Left forelimb (tissue), 1 donor: ENCODE measurements at regions not wholly inside any gene's neighbourhood (a gene's known extent, or its start where the extent isn't known, plus 50 kb on each side); places are given as distances from the start of the nearest gene placed in this dataset.

Source experiments
- DNase-seq: peaks from one replicate; pipeline ENCODE4 v3.0.0-alpha.2; 2018; ENCODE audit warnings: low spot score

DNA sequence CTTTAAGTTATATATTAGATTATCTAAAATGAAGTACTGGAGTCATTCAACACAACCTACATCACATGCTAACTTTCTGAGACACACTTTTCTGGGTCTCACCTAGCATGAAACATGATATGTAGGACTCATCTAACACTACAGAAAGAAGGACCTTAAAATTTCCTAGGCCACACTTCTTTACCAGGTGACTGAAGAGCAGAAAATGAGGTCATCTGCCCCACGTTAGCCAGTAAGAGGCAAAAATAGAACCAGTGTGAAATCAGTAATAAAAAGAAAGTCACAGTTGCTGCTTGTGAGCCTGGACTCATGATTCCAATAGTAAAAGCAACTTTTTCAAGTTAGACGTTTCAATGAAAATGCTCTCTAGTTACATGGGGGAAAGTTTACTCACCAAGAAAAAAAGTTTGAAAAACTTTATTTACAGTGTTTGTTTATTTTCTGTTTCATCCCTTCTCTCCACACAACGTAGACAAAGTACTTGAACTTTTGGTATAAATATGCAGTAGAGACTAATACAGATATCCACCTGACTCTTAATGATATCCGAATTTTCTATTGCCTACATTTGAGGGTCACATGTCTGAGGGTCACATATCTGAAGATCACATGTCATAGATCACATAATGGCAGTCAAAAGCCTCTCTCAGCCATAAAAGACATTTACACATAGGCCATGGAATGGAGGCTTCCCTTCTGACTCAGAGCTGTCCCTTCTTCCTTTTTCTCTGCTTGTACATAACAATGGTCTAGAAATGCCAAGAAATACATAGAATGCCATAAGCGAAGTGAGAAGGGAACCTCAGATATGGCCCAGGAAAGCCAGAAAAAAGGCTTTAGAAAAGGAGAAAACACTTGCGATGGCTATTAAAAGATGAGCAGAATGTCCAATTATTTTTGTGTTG is 362.9 kb downstream of the ZEB2 start:
- DNase-seq: no peak

DNA sequence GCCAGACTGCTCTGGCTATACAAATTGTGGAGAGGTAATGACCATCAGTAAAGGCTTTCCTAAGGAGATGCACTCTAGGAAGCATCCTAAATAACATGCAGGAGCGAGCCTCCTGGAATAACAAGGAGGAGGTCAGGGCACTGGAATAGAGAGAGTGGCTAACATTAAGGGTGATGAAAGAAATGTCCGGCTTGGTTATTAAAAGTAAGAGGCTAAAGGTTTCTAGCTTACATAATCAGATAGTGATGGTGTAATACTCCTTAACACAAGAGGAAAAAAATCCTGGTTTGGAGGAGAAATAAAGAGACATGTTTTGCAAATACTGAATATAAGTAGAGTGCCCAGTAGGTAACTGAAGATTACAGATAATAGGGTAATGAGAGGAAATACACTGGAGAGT is 365.7 kb downstream of the ZEB2 start:
- DNase-seq: no peak

DNA sequence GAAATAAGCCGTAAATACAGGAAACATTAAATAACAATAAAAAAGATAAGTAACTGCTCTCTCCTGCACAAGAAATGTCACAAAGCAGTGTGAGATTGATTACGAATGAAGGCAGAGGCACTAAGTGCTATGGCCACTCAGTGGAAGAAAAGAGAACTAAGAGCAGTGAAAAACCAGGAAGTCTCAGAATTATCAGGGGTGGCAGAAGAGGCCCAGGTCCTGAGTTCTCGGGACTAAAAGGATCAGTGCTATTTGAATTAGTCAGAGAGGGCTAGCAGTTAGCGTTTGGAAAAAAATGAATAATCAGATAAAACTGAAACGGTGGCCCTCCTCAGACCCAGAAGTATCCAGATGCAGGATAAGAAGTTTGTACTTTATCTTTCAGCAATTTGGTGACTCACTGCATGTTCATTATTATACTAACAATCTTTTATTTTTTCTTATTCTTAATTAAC is 367.1 kb downstream of the ZEB2 start:
- no peak for DNase-seq

DNA sequence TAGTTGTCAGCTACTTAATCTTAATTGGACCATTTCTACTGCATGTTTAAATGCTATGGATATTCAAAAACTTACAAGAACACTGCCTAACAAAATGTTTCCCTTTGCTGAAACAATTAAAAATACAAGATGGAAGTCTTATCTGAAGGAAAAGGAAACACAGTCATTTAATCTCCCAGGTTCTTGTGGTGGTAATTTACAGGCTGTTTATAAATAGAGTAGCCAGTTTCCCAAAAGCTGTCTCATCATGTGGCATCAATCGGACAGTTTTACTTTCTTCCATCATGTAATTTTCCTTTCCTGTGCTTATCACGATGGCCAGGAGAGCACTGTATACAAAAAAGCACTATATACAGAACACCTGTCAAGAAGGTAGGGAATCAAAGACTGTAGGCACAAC is 368.1 kb downstream of the ZEB2 start:
- no peak for DNase-seq

DNA sequence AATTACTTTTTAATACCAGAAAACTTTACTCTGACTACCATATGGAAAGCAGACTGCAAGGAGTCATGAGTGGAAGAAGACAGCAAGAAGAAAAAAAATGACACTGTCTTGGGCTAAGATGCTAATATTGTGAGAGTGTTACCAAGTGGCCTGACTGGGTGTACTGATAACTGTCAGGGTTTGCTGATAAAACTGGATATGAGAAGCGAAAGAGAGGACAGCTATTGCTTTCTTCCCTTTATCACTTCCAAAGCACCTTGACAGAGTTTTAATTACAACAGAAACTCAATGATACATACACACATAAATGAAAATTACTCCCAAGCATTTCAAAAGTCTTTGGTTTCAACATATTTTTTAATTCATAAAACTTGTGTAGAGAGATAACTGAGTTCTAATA is 368.5 kb downstream of the ZEB2 start:
- DNase-seq: no peak

DNA sequence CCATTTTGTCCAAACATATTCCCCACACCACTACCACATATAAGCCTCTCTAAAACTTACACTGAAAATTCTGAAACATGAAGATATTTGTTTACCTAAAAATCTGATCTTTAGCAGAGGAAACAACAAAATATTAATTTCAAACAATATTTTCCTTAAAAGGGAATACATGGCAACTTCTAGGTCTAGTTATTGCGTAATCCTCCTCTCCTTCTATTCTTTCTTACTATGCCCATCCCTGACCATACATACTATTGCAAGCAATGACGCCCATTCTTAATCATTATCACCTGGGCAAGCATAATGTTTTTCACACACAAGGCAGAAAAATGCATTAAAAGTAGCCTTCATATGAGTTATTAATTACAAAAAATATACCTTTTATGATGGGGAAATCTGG is 372.6 kb downstream of the ZEB2 start:
- no peak for DNase-seq

DNA sequence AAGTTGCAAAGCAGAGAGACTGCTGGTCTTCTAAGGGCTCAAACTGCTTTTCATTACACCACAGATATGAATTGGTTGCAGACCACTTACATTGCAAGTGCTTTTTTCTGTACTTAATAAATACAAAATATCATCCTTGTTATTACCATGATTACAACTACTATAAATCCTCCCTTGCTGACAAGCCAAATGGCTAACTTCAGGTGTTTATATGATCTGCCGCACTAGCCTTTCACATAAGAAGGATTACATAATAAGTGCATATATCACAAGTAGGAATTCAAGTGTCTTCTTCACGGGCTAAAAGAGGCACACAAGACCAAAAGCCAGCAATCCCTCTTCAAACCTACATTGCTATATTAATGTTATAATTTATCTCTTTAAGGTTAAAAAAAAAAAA is 373.0 kb downstream of the ZEB2 start:
- DNase-seq: no peak

DNA sequence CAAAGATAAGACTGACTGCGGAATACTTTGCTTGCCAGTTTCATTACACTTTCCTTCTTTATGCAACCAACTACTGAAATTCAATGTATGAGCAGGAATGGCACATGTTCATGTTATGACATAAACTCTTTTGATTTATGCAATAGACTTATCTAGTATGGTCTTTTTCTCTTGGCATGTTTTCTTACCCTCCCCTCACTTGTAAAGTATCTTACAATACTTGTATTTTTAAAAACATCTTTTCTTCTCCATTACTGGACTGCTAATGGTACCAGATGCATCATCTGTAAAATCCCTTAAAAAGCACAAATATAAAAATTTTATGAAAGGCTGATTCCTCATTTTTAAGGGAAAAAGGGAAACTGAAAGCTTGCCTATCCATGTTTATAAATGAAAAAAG is 373.8 kb downstream of the ZEB2 start:
- no peak for DNase-seq

DNA sequence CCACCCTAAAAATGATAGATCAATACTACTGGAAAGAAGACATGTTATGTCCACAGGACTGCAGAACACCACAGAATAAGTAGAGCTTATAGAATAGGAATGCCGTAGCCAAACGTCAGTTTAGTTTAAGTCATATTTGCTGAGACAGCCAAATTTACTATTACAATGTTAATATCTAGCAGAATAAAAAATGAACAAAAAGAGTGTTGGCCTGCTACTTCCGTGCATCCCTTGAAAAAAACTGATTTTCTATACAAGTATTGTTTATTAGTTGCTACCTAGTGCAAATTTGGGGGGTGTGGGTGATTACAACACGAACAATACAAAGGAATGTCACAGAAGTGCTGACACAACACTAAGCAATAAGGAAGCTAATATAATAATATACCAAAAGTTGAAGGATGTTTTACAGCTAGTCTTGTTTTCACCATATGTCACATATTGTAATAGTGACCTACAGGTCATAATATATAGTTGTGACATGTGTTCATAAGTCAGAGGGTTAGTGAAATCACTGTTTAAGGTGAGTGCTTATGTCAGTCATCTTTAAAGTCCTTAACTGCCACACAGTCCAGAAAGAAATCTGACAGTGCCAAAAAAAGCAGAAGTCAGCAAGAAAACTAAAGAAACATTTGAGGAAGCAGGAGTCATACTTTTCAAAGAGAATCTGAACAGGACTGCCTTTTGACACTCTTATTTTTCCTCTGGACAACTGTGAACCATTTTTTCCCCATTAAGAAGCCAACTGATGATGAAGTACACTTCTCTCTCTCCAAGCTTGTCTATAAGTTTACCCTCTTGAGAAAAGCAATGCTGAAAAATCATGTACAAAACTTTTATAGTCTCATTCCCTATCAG is 376.4 kb downstream of the ZEB2 start:
- no peak for DNase-seq

DNA sequence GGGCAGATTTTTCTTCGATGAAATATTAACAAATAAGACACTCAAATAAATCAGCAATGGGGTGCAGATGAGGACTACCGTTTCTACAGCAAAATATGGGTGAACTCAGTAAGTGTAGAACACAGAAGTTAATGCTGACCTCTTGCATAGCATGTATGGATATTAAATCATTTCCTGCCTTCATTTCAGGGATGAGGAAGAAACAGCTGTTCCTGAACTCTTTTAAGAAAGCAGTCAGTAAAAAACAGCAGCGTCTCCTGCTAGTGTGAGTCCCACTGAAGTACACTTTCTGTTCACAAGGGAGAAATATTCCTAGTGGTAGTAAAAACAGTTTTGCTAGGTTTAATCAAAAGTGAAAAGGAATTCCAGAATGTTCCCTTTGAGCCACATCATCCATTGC is 379.0 kb downstream of the ZEB2 start:
- no peak for DNase-seq

DNA sequence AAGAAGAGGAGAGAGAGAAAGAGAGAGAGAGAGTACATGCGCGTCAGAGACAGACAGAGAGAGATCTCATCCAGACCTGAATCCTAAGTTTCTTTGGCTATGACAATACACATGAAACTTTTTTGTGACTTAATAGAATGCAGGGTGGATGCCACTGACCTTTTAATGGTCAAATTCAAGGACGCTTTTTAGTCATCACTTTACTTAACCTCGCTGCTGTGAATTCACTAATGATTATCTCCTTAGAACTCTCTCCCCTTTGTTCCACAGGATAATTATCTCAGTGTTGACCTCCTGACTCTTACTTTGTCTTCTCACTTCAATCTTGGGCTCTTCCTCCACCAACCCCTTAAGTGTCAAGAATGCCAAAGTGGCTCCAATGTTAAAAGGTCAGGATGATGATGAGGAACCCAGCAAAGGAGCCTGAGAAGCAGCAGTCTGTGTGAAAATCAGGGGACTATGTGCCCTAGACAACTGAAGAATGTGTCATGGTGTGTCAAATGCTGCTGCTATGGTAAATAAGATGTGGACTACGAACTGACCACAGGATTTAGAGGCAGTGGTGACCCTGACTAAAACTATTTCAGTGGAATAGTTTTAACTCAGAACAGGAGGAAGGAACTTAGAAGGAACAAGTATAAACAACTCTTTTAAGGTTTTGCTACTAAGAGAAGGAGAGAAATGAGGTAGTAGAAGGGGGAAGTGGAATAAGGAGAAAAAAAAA is 382.1 kb downstream of the ZEB2 start:
- DNase-seq: no peak

DNA sequence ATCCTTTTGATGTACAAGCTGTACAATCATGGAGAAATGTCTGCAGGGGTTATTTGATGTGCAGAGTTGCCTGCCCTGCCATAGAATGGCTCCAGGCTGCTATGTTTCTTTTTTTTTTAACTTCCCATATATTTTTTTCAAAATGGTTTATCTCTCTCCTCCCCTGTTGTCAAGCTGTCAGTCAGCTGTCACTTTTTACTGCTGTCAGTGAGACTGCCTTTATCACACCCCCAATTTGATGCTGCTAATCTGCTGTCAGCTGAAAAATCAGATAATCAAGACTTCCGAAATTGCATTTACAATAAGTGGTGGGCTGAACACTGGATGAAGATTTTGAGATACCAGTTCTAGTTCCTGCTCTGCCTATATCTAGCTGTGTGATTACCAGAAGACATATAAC is 382.6 kb downstream of the ZEB2 start:
- no peak for DNase-seq

DNA sequence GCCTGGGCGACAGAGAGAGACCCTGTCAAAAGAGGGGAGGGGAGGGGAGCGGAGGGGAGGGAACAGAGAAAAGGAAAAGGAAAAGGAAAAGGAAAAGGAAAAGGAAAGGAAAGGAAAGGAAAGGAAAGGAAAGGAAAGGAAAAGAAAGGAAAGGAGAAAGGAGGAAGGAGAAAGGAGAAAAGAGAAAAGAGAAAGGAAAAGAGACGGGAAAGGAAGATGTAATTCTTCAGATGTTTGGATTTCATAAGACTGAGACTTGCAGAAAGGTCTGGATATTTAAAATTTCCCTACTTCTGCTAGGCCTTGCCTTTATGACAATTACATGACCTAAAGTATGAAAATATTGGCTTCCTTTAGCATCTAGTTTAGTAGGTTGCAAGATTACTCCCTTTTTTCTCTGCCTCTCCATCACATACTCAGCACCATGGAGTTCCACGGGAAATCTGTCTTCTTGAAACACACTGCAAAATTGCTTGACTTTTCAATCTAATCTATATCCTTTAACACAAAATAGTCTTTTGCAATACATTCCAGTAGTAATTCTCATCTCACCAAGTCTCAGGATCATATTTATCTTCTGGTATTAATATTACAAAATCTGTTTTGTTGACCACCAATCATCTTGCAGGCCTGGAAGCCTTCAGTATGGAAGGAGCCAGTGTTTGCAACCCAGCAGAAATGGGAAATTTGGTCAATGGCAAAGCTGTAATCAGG is 383.5 kb downstream of the ZEB2 start:
- no peak for DNase-seq

DNA sequence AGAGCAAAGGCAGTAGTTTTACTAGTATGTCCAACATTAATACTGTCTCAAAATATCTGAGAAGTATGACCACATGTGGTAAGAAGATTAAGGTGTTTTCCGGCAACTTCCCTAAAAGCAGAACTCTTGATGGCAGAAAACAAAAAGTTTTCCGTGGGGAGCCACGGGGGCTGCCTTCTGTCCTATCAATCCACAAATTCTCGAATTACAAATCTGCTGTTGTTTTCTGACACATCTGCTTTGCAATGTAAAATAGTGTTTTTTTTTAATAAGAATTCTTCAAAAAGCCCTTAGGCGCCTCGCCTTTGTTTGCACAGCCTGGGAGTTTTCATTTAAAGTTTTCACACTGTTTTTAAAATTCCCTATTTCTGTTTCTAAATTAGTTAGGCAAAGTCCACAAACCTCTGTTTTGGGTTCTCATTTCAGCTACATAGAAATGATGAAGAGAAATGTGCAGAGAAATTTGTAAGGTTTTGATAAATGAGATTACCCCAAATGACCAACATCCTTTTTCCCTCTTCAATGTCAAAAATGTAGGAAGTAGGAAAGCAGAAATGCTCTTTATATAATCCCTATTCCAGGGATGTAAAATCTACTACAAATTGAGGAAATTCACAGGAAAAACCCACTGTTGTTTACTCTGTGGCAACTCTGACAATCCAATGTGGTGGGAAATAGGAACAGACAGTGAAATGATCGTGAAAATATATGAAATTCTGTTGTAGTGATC is 385.8 kb downstream of the ZEB2 start:
- DNase-seq: no peak

DNA sequence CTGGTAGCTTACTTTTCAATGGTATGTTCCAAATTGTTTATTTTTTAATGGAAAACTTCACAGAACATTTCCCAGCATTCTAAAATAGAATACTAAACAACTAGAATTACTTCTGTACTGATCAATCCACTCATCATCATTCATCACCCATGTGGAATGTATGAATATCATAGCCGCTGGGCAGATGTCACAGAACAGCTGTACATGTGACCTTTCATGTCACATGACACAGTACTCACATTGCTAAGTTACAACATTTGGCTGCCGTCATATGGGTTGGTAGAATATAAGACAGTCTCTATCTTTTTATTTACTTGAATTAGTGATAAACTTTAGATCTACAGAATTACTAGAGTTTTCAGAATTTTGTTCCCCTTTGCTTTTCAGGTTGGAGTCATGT is 387.6 kb downstream of the ZEB2 start:
- DNase-seq: no peak

DNA sequence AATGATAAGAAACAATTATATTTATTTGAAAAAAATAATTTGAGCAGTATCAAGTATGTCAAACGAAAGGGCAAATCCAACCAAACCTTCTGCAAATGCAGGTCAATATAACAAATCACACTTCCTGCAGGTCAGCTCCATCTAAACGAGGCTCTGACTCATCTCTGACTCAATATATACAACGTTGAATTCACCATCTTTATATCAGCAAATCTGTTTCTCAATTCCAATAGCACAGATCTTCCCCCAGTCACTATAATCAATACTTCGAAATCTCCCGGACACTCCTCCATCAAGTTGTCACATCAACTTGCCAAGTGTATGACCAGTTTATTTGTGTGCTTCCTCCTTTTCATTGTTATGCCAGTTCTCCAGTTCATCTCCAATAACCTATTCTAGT is 388.9 kb downstream of the ZEB2 start:
- DNase-seq: no peak

DNA sequence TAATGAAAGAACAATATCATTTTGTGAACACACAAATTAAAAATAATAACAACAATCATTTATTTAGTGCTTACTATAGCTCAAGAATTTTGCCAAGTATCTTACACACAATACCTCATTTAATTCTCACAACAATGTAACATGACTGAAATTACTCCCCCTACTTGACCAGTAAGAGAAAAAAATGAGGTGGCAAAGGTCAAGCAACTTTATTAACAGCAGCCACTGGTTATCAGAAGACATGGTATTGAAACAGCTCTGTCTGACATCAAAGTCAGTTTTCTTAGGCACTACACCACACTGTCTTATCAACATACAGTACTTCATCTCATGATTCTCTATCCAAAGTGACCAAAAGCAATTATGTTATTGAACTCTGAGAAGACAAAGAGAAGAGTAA is 389.4 kb downstream of the ZEB2 start:
- DNase-seq: no peak

DNA sequence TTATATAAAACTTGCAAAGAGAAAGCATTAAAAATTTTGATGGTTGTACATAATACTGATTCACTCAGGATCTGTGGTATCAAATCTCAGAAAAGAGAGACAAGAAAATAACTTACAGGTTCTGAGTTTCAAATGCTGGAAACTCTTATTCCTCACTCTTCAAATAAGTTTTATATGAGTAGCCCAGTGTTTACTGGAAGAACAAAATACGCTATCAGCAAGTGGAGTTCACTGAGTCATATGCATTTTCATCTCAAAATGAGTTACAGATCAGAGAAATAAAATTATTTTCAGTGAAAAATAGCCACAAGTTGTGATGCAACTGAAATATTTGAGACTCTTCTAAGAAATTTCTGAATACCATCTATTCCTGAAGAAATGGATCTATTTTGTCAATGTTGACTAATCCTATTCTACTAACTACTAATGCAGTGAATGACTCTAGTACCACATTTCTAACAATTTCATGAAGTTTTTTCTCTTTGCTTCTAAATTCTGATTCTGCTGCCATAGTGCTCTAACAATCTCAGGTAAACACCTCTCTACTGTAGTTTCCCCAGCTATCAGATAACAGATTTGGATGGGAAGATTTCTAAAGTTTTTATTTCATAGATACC is 391.7 kb downstream of the ZEB2 start:
- DNase-seq: no peak

DNA sequence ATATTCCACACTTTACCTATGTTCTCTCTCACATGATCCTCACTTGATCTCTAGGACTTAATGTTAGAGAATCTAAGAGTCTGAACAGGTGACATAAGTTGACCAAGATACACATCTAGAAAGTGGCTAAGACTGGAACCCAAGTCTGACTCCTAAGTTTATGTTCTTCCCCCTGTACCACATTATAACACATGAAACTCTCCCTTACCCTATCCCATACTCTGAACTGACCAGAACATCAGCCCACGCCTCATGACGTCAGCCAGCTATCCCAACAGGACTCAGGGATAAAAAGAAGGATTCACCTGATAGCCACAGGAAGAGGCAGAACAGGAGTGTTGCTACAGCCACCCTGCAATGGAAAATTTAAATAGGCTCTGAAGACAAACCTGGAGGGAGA is 392.2 kb downstream of the ZEB2 start:
- DNase-seq: no peak

DNA sequence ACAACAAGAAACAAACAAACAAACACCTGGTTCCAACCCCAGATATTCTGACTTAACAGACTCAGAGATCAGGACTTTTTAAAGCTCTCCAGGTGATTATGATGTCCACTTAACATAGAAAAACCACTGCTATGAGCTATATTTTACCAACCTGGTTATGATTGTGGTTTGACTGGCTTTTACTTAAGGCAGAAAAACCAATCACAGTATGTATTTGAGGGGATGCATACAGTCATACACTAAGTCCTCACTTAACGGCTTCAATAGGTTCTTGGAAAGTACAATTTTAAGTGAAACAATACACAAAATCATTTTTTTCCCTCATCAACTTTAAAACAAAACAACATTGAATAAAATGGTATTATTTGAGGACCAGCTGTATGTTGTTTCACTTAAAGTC is 393.6 kb downstream of the ZEB2 start:
- no peak for DNase-seq

DNA sequence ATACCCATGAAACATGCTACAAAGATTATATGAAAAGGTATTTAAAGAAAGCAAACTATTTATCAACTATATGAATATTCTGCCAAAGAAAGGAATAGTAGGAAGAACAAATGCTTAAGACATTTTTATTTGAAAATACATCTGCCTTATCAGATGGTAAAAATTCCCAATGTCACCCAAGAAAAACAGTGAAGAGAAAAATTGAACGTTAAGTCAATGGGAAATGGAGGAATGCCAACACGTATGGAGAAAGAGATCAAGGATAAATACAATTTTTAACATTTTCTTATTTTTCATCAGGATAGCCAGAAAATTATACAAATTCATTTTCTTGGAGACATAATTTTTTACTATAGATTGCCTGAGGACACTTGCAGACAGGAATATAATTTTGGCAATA is 394.2 kb downstream of the ZEB2 start:
- no peak for DNase-seq
